PFSK-1 (cell line): ENCODE measurements at regions not wholly inside any gene's neighbourhood (a gene's known extent, or its start where the extent isn't known, plus 50 kb on each side); places are given as distances from the start of the nearest gene placed in this dataset.

ENCODE experiments used
- POLR2AphosphoS5 ChIP-seq: IDR thresholded peaks from 2 replicates; pipeline ENCODE4 v1.6.1; 2012; ENCODE audit warnings: low read depth, mild to moderate bottlenecking, control low read depth, low read length, moderate library complexity
- SIN3A ChIP-seq: IDR thresholded peaks from 2 replicates; pipeline ENCODE4 v1.6.1; 2012; ENCODE audit warnings: mild to moderate bottlenecking, low read length, moderate library complexity, borderline replicate concordance; ENCODE audit not compliant: insufficient read depth
- TAF1 ChIP-seq: IDR thresholded peaks from 2 replicates; pipeline ENCODE4 v1.6.1; 2012; ENCODE audit warnings: low read length, control low read depth, borderline replicate concordance; ENCODE audit not compliant: insufficient read depth
- TF ChIP-seq, protein P1 (sequence below), 2 experiments: IDR thresholded peaks; 2 replicates each; pipeline versions ENCODE4 v1.6.1 to v1.8.0; 2011 to 2012; ENCODE audit warnings: low read depth in 2 of 2, low read length in 2 of 2, control low read depth in 1 of 2, inconsistent platforms in 1 of 2, mild to moderate bottlenecking in 1 of 2, moderate library complexity in 1 of 2; ENCODE audit not compliant: insufficient read depth in 1 of 2

DNA sequence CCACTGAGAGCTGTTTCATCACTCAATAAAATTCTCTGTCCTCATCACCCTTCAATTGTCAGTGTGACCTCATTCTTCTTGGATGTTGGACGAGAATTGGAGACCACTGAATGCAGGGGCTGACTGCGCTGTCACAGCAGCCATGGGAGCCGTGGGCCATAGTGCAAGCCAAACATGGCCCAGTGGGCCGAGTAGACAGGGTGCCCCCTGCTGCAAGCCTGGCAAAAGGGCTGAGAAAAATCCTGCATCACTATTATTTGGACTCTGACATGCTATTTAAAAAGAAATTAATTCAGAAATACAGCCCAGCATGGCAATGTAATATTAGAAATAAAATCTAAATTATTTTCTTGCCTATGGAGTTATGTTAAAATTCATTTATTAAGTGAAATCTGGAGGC lies 67.8 kb upstream of the FAM98A start:
- TF ChIP-seq TAF1 (no peak), POLR2AphosphoS5 (no peak), SIN3A (no peak)
- TF ChIP-seq, protein P1, sequence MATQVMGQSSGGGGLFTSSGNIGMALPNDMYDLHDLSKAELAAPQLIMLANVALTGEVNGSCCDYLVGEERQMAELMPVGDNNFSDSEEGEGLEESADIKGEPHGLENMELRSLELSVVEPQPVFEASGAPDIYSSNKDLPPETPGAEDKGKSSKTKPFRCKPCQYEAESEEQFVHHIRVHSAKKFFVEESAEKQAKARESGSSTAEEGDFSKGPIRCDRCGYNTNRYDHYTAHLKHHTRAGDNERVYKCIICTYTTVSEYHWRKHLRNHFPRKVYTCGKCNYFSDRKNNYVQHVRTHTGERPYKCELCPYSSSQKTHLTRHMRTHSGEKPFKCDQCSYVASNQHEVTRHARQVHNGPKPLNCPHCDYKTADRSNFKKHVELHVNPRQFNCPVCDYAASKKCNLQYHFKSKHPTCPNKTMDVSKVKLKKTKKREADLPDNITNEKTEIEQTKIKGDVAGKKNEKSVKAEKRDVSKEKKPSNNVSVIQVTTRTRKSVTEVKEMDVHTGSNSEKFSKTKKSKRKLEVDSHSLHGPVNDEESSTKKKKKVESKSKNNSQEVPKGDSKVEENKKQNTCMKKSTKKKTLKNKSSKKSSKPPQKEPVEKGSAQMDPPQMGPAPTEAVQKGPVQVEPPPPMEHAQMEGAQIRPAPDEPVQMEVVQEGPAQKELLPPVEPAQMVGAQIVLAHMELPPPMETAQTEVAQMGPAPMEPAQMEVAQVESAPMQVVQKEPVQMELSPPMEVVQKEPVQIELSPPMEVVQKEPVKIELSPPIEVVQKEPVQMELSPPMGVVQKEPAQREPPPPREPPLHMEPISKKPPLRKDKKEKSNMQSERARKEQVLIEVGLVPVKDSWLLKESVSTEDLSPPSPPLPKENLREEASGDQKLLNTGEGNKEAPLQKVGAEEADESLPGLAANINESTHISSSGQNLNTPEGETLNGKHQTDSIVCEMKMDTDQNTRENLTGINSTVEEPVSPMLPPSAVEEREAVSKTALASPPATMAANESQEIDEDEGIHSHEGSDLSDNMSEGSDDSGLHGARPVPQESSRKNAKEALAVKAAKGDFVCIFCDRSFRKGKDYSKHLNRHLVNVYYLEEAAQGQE (IDR thresholded peaks at IDR 0.05; ENCODE audit: insufficient read depth in 1 of 2, low read depth in 2 of 2, low read length in 2 of 2): no peak
